ENCODE measurements at regions not wholly inside any gene's neighbourhood (a gene's known extent, or its start where the extent isn't known, plus 50 kb on each side); places are given as distances from the start of the nearest gene placed in this dataset.

GRCh38 chr17:15892244-15892643, 52.7 kb upstream of the ADORA2B start:
- TF ChIP-seq CTCF (IDR thresholded peaks at IDR 0.05; ENCODE audit: low read depth, low read length, poor library complexity, severe bottlenecking): no peak
- TF ChIP-seq EZH2phosphoT487 (IDR thresholded peaks at IDR 0.05; ENCODE audit: borderline replicate concordance, low read length): no peak
